GM23248 (cell line): ENCODE measurements at regions not wholly inside any gene's neighbourhood (a gene's known extent, or its start where the extent isn't known, plus 50 kb on each side); places are given as distances from the start of the nearest gene placed in this dataset.
A peak's percentile ranks its signal among the peaks of the same experiment; 100 is the strongest.

ENCODE experiments used
- DNase-seq: peaks from one replicate; pipeline ENCODE4 v3.0.0-alpha.2; 2015
- H2AFZ ChIP-seq: fragments of 200-600 bp; sonication (generic); 2 replicates; pipeline ENCODE4 v1.6.1; 2016; ENCODE audit warnings: antibody characterized with exemption
- H3F3A ChIP-seq: fragments of 200-600 bp; sonication (generic); 2 replicates; pipeline ENCODE4 v1.6.1; 2016; ENCODE audit warnings: mild to moderate bottlenecking, antibody characterized with exemption, mixed run types; ENCODE audit not compliant: insufficient read depth
- H3K27ac ChIP-seq: fragments of 200-600 bp; sonication (generic); 2 replicates; pipeline ENCODE4 v1.5.1; 2016; ENCODE audit warnings: mild to moderate bottlenecking
- H3K27me3 ChIP-seq: fragments of 200-600 bp; sonication (generic); replicated peaks from 2 replicates; pipeline ENCODE4 v1.6.1; 2016; ENCODE audit warnings: mild to moderate bottlenecking; ENCODE audit not compliant: insufficient read depth
- H3K36me3 ChIP-seq: fragments of 200-600 bp; sonication (generic); 2 replicates; pipeline ENCODE4 v1.6.1; 2016; ENCODE audit warnings: low read depth, mild to moderate bottlenecking
- H3K4me1 ChIP-seq: fragments of 200-600 bp; sonication (generic); 2 replicates; pipeline ENCODE4 v1.6.1; 2016; ENCODE audit warnings: mild to moderate bottlenecking; ENCODE audit not compliant: insufficient read depth
- H3K4me2 ChIP-seq: fragments of 200-600 bp; sonication (generic); one replicate; pipeline ENCODE4 v1.6.1; 2016; ENCODE audit warnings: mild to moderate bottlenecking; ENCODE audit not compliant: unreplicated experiment
- H3K4me3 ChIP-seq: fragments of 200-600 bp; sonication (generic); 2 replicates; pipeline ENCODE4 v1.5.1; 2016; ENCODE audit warnings: mild to moderate bottlenecking
- H3K79me2 ChIP-seq: fragments of 200-600 bp; sonication (generic); 2 replicates; pipeline ENCODE4 v1.6.1; 2016; ENCODE audit warnings: mild to moderate bottlenecking; ENCODE audit not compliant: insufficient read depth
- H3K9ac ChIP-seq: fragments of 200-600 bp; sonication (generic); 2 replicates; pipeline ENCODE4 v1.6.1; 2016; ENCODE audit warnings: mild to moderate bottlenecking
- H3K9me2 ChIP-seq: fragments of 200-600 bp; sonication (generic); 2 replicates; pipeline ENCODE4 v1.6.1; 2016; ENCODE audit warnings: mixed run types, mild to moderate bottlenecking, moderate library complexity; ENCODE audit not compliant: insufficient read depth
- H3K9me3 ChIP-seq: fragments of 200-600 bp; sonication (generic); one replicate; pipeline ENCODE4 v1.6.1; 2017; ENCODE audit warnings: low read depth
- H4K20me1 ChIP-seq: fragments of 200-600 bp; sonication (generic); 2 replicates; pipeline ENCODE4 v1.6.0; 2016; ENCODE audit not compliant: insufficient read depth
- EZH2 ChIP-seq: fragments of 200-600 bp; sonication (generic); IDR thresholded peaks from 2 replicates; pipeline ENCODE4 v1.6.1; 2018; ENCODE audit warnings: antibody characterized with exemption, mild to moderate bottlenecking; ENCODE audit not compliant: insufficient read depth, poor library complexity, severe bottlenecking
- EZH2phosphoT487 ChIP-seq: fragments of 200-600 bp; sonication (generic); IDR thresholded peaks from 2 replicates; pipeline ENCODE4 v1.6.1; 2018; ENCODE audit warnings: antibody characterized with exemption, moderate library complexity, mild to moderate bottlenecking, low read depth; ENCODE audit not compliant: insufficient read depth
- WGBS, 2 experiments: methylation state at CpG; one replicate each; pipeline ENCODE4 v1.1.6; 2015 to 2017; ENCODE audit warnings: low lambda C conversion rate in 2 of 2, low coverage in 1 of 2; ENCODE audit errors: missing lambda C conversion rate in 2 of 2; 5-methylcytosine and 5-hydroxymethylcytosine counted together
- in situ Hi-C: fragments of 300-500 bp; cut with MboI; formaldehyde crosslinking; loops from 2 replicates; pipeline ENCODE4 v1.15.0; 2020

- no peak overlapping the region for H3K4me3 ChIP-seq
- no peaks in the 10 kb centered on the region for H4K20me1 ChIP-seq
- in situ Hi-C loops = loop anchor here (10.0 kb wide), 1 partner anchor 112 kb away; no protein-coding TSS in a partner anchor
- H3K36me3 ChIP-seq = no peaks in the 10 kb centered on the region
- no peaks in the 10 kb centered on the region for H3K9me2 ChIP-seq
- TF ChIP-seq EZH2phosphoT487 = no peak
- TF ChIP-seq EZH2 = no peak
- no peaks in the 10 kb centered on the region for H3K9me3 ChIP-seq
- no peak overlapping the region for H3K9ac ChIP-seq
- H3K27ac ChIP-seq = peak overlapping the region; percentile 98; the same call in 1 of the 2 replicates
- peak; percentile 43 for DNase-seq
- H3K4me1 ChIP-seq = peaks cover 56% of the 10 kb centered on the region
- peaks cover 55% of the 10 kb centered on the region for H3F3A ChIP-seq
- H3K79me2 ChIP-seq = no peaks in the 10 kb centered on the region
- H3K27me3 ChIP-seq = no peaks in the 10 kb centered on the region
- WGBS, 2 experiments = 71 to 72% methylated on average over 19 of the region's 19 CpGs
- H3K4me2 ChIP-seq = no peak overlapping the region
- H2AFZ ChIP-seq = no peak overlapping the region
Measured at GRCh38 chr1:234972411-234973191, 156.0 kb downstream of the TOMM20 start.

- in situ Hi-C loops = loop anchor here (10.0 kb wide), 1 partner anchor 113 kb away; no protein-coding TSS in a partner anchor
Measured at GRCh38 chr1:234971586-234972297, 156.9 kb downstream of the TOMM20 start.

GRCh38 chr1:234970731-234971476 lies 157.7 kb downstream of the TOMM20 start:
- Histone ChIP-seq H3K9me3 (no peaks in the 10 kb centered on the region), H3K36me3 (no peaks in the 10 kb centered on the region), H3K9me2 (no peaks in the 10 kb centered on the region), H3K27ac (peak overlapping the region; percentile 98), H3K79me2 (no peaks in the 10 kb centered on the region), H3K9ac (peak overlapping the region; percentile 87), H3K27me3 (no peaks in the 10 kb centered on the region), H3K4me3 (peak overlapping the region; percentile 25; the same call in 1 of the 2 replicates), H3K4me1 (peaks cover 55% of the 10 kb centered on the region), H2AFZ (peak overlapping the region; percentile 66), H3F3A (peaks cover 45% of the 10 kb centered on the region), H4K20me1 (no peaks in the 10 kb centered on the region), H3K4me2 (peak overlapping the region; percentile 83)
- in situ Hi-C loops = loop anchor here (10.0 kb wide), 1 partner anchor 114 kb away; no protein-coding TSS in a partner anchor
- peak; percentile 91 for DNase-seq
- TF ChIP-seq EZH2 (no peak), EZH2phosphoT487 (no peak)
- WGBS, 2 experiments = 4 to 8% methylated on average over 12 of the region's 12 CpGs

More at GRCh38 chr1:234971586-234972297, 156.9 kb downstream of the TOMM20 start:
- Histone ChIP-seq H3K9me3 (no peaks in the 10 kb centered on the region), H3K4me1 (peaks cover 56% of the 10 kb centered on the region), H2AFZ (peak overlapping the region; percentile 66; the same call in 1 of the 2 replicates), H3F3A (peaks cover 54% of the 10 kb centered on the region), H3K27me3 (no peaks in the 10 kb centered on the region), H3K36me3 (no peaks in the 10 kb centered on the region), H3K9ac (peak overlapping the region; percentile 87), H4K20me1 (no peaks in the 10 kb centered on the region), H3K9me2 (no peaks in the 10 kb centered on the region), H3K27ac (peak overlapping the region; percentile 98), H3K79me2 (no peaks in the 10 kb centered on the region), H3K4me2 (no peak overlapping the region), H3K4me3 (no peak overlapping the region)
- WGBS, 2 experiments = 97 to 98% methylated on average over 9 of the region's 9 CpGs
- no peak for DNase-seq
- TF ChIP-seq EZH2 (no peak), EZH2phosphoT487 (no peak)

- peak overlapping the region; percentile 66 for H2AFZ ChIP-seq
Measured at GRCh38 chr1:234970401-234970730, 158.3 kb downstream of the TOMM20 start.

More at GRCh38 chr1:234970401-234970730, 158.3 kb downstream of the TOMM20 start:
- WGBS, 2 experiments = 0% methylated on average over 4 of the region's 4 CpGs
- in situ Hi-C loops = loop anchor here (10.0 kb wide), 1 partner anchor 114 kb away; no protein-coding TSS in a partner anchor
- peaks cover 40% of the 10 kb centered on the region for H3F3A ChIP-seq
- H3K4me3 ChIP-seq = peak overlapping the region; percentile 61; the same call in 1 of the 2 replicates
- peak overlapping the region; percentile 98 for H3K27ac ChIP-seq
- no peaks in the 10 kb centered on the region for H3K27me3 ChIP-seq
- H3K4me2 ChIP-seq = peak overlapping the region; percentile 83
- no peaks in the 10 kb centered on the region for H3K9me2 ChIP-seq
- peak overlapping the region; percentile 87 for H3K9ac ChIP-seq
- no peak for TF ChIP-seq EZH2
- no peak for TF ChIP-seq EZH2phosphoT487
- DNase-seq = no peak
- H3K36me3 ChIP-seq = no peaks in the 10 kb centered on the region
- H4K20me1 ChIP-seq = no peaks in the 10 kb centered on the region
- H3K79me2 ChIP-seq = no peaks in the 10 kb centered on the region
- H3K9me3 ChIP-seq = no peaks in the 10 kb centered on the region
- H3K4me1 ChIP-seq = peaks cover 49% of the 10 kb centered on the region
